HCT116 (cell line): ENCODE measurements at regions not wholly inside any gene's neighbourhood (a gene's known extent, or its start where the extent isn't known, plus 50 kb on each side); places are given as distances from the start of the nearest gene placed in this dataset.

ENCODE experiments used
- POLR2AphosphoS5 ChIP-seq: IDR thresholded peaks from 2 replicates; pipeline ENCODE4 v1.6.1; 2011; ENCODE audit warnings: mild to moderate bottlenecking, low read depth, low read length, moderate library complexity
- TCF7L2 ChIP-seq: IDR thresholded peaks from 2 replicates; pipeline ENCODE4 v1.7.0; 2011; ENCODE audit warnings: borderline replicate concordance, inconsistent platforms; ENCODE audit not compliant: insufficient read depth, insufficient read length; ENCODE audit errors: extremely low read depth
- TF ChIP-seq, protein P1 (sequence below), 3 experiments: fragments of 200-600 bp in 1 of 3; sonication (generic) in 1 of 3; IDR thresholded peaks in 2 of 3; conservative IDR thresholded peaks in 1 of 3; 2 replicates each; pipeline ENCODE4 v1.5.1; 2012 to 2017; ENCODE audit warnings: low read depth in 2 of 3, low read length in 2 of 3, antibody characterized with exemption in 1 of 3, borderline replicate concordance in 1 of 3, control low read depth in 1 of 3, mild to moderate bottlenecking in 1 of 3, mixed read lengths in 1 of 3, mixed run types in 1 of 3, moderate library complexity in 1 of 3; ENCODE audit not compliant: insufficient read depth in 1 of 3

DNA sequence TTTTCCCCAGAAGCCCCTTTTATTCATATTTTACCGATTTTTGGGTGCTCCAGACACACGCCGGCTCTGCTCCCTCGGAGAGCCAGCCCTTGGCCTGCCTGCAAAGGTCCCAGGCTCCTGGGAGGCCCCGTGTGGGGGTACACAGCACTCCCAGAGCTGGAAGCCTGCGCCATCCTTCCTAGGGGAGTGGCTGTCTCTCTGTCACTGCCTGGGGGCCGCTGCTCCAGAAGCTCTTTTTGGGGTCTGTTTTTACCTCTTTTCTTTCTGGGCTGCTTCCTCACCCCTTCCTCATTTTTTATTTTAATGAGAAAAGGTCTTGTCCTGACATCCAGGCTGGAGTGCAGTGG, 119.1 kb upstream of the COL5A1 start:
- TF ChIP-seq, protein P1, sequence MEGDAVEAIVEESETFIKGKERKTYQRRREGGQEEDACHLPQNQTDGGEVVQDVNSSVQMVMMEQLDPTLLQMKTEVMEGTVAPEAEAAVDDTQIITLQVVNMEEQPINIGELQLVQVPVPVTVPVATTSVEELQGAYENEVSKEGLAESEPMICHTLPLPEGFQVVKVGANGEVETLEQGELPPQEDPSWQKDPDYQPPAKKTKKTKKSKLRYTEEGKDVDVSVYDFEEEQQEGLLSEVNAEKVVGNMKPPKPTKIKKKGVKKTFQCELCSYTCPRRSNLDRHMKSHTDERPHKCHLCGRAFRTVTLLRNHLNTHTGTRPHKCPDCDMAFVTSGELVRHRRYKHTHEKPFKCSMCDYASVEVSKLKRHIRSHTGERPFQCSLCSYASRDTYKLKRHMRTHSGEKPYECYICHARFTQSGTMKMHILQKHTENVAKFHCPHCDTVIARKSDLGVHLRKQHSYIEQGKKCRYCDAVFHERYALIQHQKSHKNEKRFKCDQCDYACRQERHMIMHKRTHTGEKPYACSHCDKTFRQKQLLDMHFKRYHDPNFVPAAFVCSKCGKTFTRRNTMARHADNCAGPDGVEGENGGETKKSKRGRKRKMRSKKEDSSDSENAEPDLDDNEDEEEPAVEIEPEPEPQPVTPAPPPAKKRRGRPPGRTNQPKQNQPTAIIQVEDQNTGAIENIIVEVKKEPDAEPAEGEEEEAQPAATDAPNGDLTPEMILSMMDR (IDR thresholded peaks at IDR 0.05 in 2 of 3, conservative IDR thresholded peaks at IDR 0.05 in 1 of 3; ENCODE audit: borderline replicate concordance in 1 of 3, insufficient read depth in 1 of 3, low read depth in 2 of 3, low read length in 2 of 3) = no peak
- TF ChIP-seq POLR2AphosphoS5 (no peak), TCF7L2 (no peak)
